Skeletal muscle tissue (tissue), 3 donors: ENCODE measurements at regions not wholly inside any gene's neighbourhood (a gene's known extent, or its start where the extent isn't known, plus 50 kb on each side); places are given as distances from the start of the nearest gene placed in this dataset.

Experiments
- H3K27ac ChIP-seq: one replicate; pipeline ENCODE4 v1.7.0; 2013; ENCODE audit warnings: mild to moderate bottlenecking, low read depth, low read length, inconsistent platforms
- H3K27me3 ChIP-seq, 3 donors: one replicate each; pipeline ENCODE4 v1.7.0; 2013; ENCODE audit warnings: low read length in 3 of 3; ENCODE audit not compliant: control insufficient read depth in 3 of 3, insufficient read depth in 3 of 3
- H3K36me3 ChIP-seq, 3 donors: one replicate each; pipeline ENCODE4 v1.7.0; 2013; ENCODE audit warnings: low read length in 3 of 3; ENCODE audit not compliant: control insufficient read depth in 3 of 3, insufficient read depth in 3 of 3
- H3K4me1 ChIP-seq, 3 donors: one replicate each; pipeline ENCODE4 v1.7.0; 2013; ENCODE audit warnings: low read length in 3 of 3, mild to moderate bottlenecking in 3 of 3; ENCODE audit not compliant: control insufficient read depth in 3 of 3, insufficient read depth in 3 of 3
- H3K4me3 ChIP-seq, 3 donors: one replicate each; pipeline ENCODE4 v1.7.0; 2013; ENCODE audit warnings: low read length in 3 of 3
- H3K9ac ChIP-seq, 3 donors: one replicate each; pipeline ENCODE4 v1.7.0; 2013; ENCODE audit warnings: low read length in 3 of 3, mild to moderate bottlenecking in 3 of 3, moderate library complexity in 2 of 3, low read depth in 1 of 3
- H3K9me3 ChIP-seq, 3 donors: one replicate each; pipeline ENCODE4 v1.7.0; 2013; ENCODE audit warnings: low read length in 3 of 3; ENCODE audit not compliant: control insufficient read depth in 3 of 3
- donor health status: Osteomylitis.

- H3K27me3 ChIP-seq: no peaks in the 10 kb centered on the region
- H3K9ac ChIP-seq: no peak overlapping the region
- no peak overlapping the region for H3K27ac ChIP-seq
- H3K36me3 ChIP-seq: no peaks in the 10 kb centered on the region
- H3K9me3 ChIP-seq: peaks cover 0 to 2% (median 0%) of the 10 kb centered on the region in 3 donors
- no peaks in the 10 kb centered on the region for H3K4me1 ChIP-seq
- H3K4me3 ChIP-seq: no peak overlapping the region
These were observed 325.9 kb upstream of the SEMA3D start for GRCh38 chr7:85512790-85513189.

- Histone ChIP-seq H3K4me3 (no peak overlapping the region), H3K36me3 (no peaks in the 10 kb centered on the region), H3K4me1 (no peaks in the 10 kb centered on the region), H3K27me3 (no peaks in the 10 kb centered on the region), H3K9ac (no peak overlapping the region), H3K9me3 (peaks cover 0 to 2% (median 0%) of the 10 kb centered on the region in 3 donors), H3K27ac (no peak overlapping the region)
These were observed 323.4 kb upstream of the SEMA3D start for GRCh38 chr7:85510287-85510686.

- Histone ChIP-seq H3K9ac (no peak overlapping the region), H3K9me3 (peaks cover 0 to 2% (median 0%) of the 10 kb centered on the region in 3 donors), H3K36me3 (no peaks in the 10 kb centered on the region), H3K4me3 (no peak overlapping the region), H3K4me1 (no peaks in the 10 kb centered on the region), H3K27me3 (no peaks in the 10 kb centered on the region), H3K27ac (no peak overlapping the region)
These were observed 322.6 kb upstream of the SEMA3D start for GRCh38 chr7:85509476-85509875.

GRCh38 chr7:85508642-85509410 is 322.0 kb upstream of the SEMA3D start:
- no peak overlapping the region for H3K9ac ChIP-seq
- H3K36me3 ChIP-seq: no peaks in the 10 kb centered on the region
- no peak overlapping the region for H3K4me3 ChIP-seq
- peaks cover 0 to 2% (median 0%) of the 10 kb centered on the region in 3 donors for H3K9me3 ChIP-seq
- no peaks in the 10 kb centered on the region for H3K27me3 ChIP-seq
- H3K27ac ChIP-seq: no peak overlapping the region
- no peaks in the 10 kb centered on the region for H3K4me1 ChIP-seq

- Histone ChIP-seq H3K4me3 (no peak overlapping the region), H3K36me3 (no peaks in the 10 kb centered on the region), H3K4me1 (no peaks in the 10 kb centered on the region), H3K9me3 (no peaks in the 10 kb centered on the region), H3K9ac (no peak overlapping the region), H3K27me3 (no peaks in the 10 kb centered on the region), H3K27ac (no peak overlapping the region)
These were observed 311.2 kb upstream of the SEMA3D start for GRCh38 chr7:85498031-85498430.

- Histone ChIP-seq H3K4me1 (no peaks in the 10 kb centered on the region), H3K9me3 (no peaks in the 10 kb centered on the region), H3K4me3 (no peak overlapping the region), H3K27me3 (no peaks in the 10 kb centered on the region), H3K36me3 (no peaks in the 10 kb centered on the region), H3K27ac (no peak overlapping the region), H3K9ac (no peak overlapping the region)
These were observed 302.6 kb upstream of the SEMA3D start for GRCh38 chr7:85489498-85489897.

GRCh38 chr7:85488406-85488805 is 301.6 kb upstream of the SEMA3D start:
- Histone ChIP-seq H3K9me3 (no peaks in the 10 kb centered on the region), H3K36me3 (no peaks in the 10 kb centered on the region), H3K27ac (no peak overlapping the region), H3K4me1 (no peaks in the 10 kb centered on the region), H3K4me3 (no peak overlapping the region), H3K9ac (no peak overlapping the region), H3K27me3 (no peaks in the 10 kb centered on the region)

GRCh38 chr7:85483177-85483576 is 296.3 kb upstream of the SEMA3D start:
- Histone ChIP-seq H3K27ac (no peak overlapping the region), H3K27me3 (no peaks in the 10 kb centered on the region), H3K4me1 (no peaks in the 10 kb centered on the region)

GRCh38 chr7:85480666-85481065 is 293.8 kb upstream of the SEMA3D start:
- Histone ChIP-seq H3K9me3 (no peaks in the 10 kb centered on the region), H3K9ac (no peak overlapping the region), H3K4me1 (no peaks in the 10 kb centered on the region), H3K27ac (no peak overlapping the region), H3K27me3 (no peaks in the 10 kb centered on the region), H3K36me3 (no peaks in the 10 kb centered on the region), H3K4me3 (no peak overlapping the region)

More at GRCh38 chr7:85483177-85483576, 296.3 kb upstream of the SEMA3D start:
- no peaks in the 10 kb centered on the region for H3K9me3 ChIP-seq
- no peak overlapping the region for H3K9ac ChIP-seq
- no peak overlapping the region for H3K4me3 ChIP-seq
- no peaks in the 10 kb centered on the region for H3K36me3 ChIP-seq

- H3K9ac ChIP-seq: no peak overlapping the region
These were observed 293.2 kb upstream of the SEMA3D start for GRCh38 chr7:85479918-85480643.

More at GRCh38 chr7:85479918-85480643, 293.2 kb upstream of the SEMA3D start:
- no peaks in the 10 kb centered on the region for H3K27me3 ChIP-seq
- no peaks in the 10 kb centered on the region for H3K9me3 ChIP-seq
- no peaks in the 10 kb centered on the region for H3K36me3 ChIP-seq
- H3K27ac ChIP-seq: no peak overlapping the region
- no peaks in the 10 kb centered on the region for H3K4me1 ChIP-seq
- H3K4me3 ChIP-seq: no peak overlapping the region
